Mucosa of descending colon (tissue), 3 donors: ENCODE measurements at regions not wholly inside any gene's neighbourhood (a gene's known extent, or its start where the extent isn't known, plus 50 kb on each side); places are given as distances from the start of the nearest gene placed in this dataset.
A peak's percentile ranks its signal among the peaks of the same experiment; 100 is the strongest.

Experiments
- ATAC-seq: fragments of 200-7000 bp; cut with Tn5 transposase; one replicate; pipeline ENCODE4 v1.9.1; 2020; ENCODE audit warnings: mild to moderate bottlenecking, moderate library complexity
- DNase-seq, 3 donors: peaks; one replicate each; pipeline ENCODE4 v3.0.0-alpha.2; 2020
- H3K36me3 ChIP-seq: fragments of 200-600 bp; one replicate; pipeline ENCODE4 v1.8.0; 2021; ENCODE audit warnings: low read depth, mild to moderate bottlenecking
- H3K4me1 ChIP-seq: fragments of 200-600 bp; one replicate; pipeline ENCODE4 v1.8.0; 2021; ENCODE audit warnings: low read depth, mild to moderate bottlenecking
- H3K4me3 ChIP-seq: fragments of 200-600 bp; one replicate; pipeline ENCODE4 v1.8.0; 2021; ENCODE audit warnings: mild to moderate bottlenecking
- H3K9me3 ChIP-seq: fragments of 200-600 bp; one replicate; pipeline ENCODE4 v1.8.0; 2021; ENCODE audit warnings: mild to moderate bottlenecking
- CTCF ChIP-seq: fragments of 200-600 bp; IDR thresholded peaks from one replicate; pipeline ENCODE4 v1.8.0; 2022; ENCODE audit warnings: antibody characterized with exemption, mild to moderate bottlenecking
- intact Hi-C, 2 donors: fragments of 100-400 bp; cut with DNase I in 1 of 2; cut with micrococcal nuclease in 1 of 2; formaldehyde crosslinking; loops; one replicate each; pipeline versions ENCODE4 v1.11.0 to v1.11.1; 2022; cut with DNase I, micrococcal nuclease
- donor health status: DM: no; HTN: no; CAD: no; lungs with moderate emphysema.
- donor health status: DM: no; HTN: no; CAD: no.
- donor health status: DM: no; HTN: yes; CAD: no.

GRCh38 chr10:93180482-93180931 lies 106.8 kb downstream of the CYP26A1 start:
- no peak for ATAC-seq
- no peaks in the 10 kb centered on the region for H3K4me1 ChIP-seq
- no peak overlapping the region for H3K4me3 ChIP-seq
- H3K36me3 ChIP-seq, result no peaks in the 10 kb centered on the region
- peak in 2 of 3 donors; percentile 16 to 31 for DNase-seq
- TF ChIP-seq CTCF, result no peak
- intact Hi-C loops, result no loop called here
- H3K9me3 ChIP-seq, result no peaks in the 10 kb centered on the region

- H3K36me3 ChIP-seq, result no peaks in the 10 kb centered on the region
- TF ChIP-seq CTCF, result no peak
- H3K9me3 ChIP-seq, result no peaks in the 10 kb centered on the region
- H3K4me3 ChIP-seq, result no peak overlapping the region
- intact Hi-C loops, result no loop called here
- ATAC-seq (no peak), DNase-seq (no peak)
- H3K4me1 ChIP-seq, result no peaks in the 10 kb centered on the region
Measured at GRCh38 chr10:93181271-93182048, 107.8 kb downstream of the CYP26A1 start.

- intact Hi-C loops, result no loop called here
Measured at GRCh38 chr10:93182049-93182327, 108.3 kb downstream of the CYP26A1 start.

GRCh38 chr10:93182790-93183189 lies 109.1 kb downstream of the CYP26A1 start:
- DNase-seq (no peak), ATAC-seq (no peak)
- TF ChIP-seq CTCF, result no peak
- no peak overlapping the region for H3K4me3 ChIP-seq
- no peaks in the 10 kb centered on the region for H3K36me3 ChIP-seq
- intact Hi-C loops, result no loop called here
- H3K9me3 ChIP-seq, result no peaks in the 10 kb centered on the region
- no peaks in the 10 kb centered on the region for H3K4me1 ChIP-seq

More at GRCh38 chr10:93182049-93182327, 108.3 kb downstream of the CYP26A1 start:
- ATAC-seq (no peak), DNase-seq (no peak)
- no peaks in the 10 kb centered on the region for H3K36me3 ChIP-seq
- no peaks in the 10 kb centered on the region for H3K4me1 ChIP-seq
- no peak overlapping the region for H3K4me3 ChIP-seq
- TF ChIP-seq CTCF, result no peak
- H3K9me3 ChIP-seq, result no peaks in the 10 kb centered on the region

GRCh38 chr10:93186653-93187052 lies 113.0 kb downstream of the CYP26A1 start:
- peaks cover 4% of the 10 kb centered on the region for H3K4me1 ChIP-seq
- H3K4me3 ChIP-seq, result no peak overlapping the region
- intact Hi-C loops, result no loop called here
- ATAC-seq, result no peak
- no peaks in the 10 kb centered on the region for H3K9me3 ChIP-seq
- no peaks in the 10 kb centered on the region for H3K36me3 ChIP-seq
- no peak for DNase-seq
- no peak for TF ChIP-seq CTCF

- Histone ChIP-seq H3K4me3 (no peak overlapping the region), H3K9me3 (no peaks in the 10 kb centered on the region), H3K4me1 (peaks cover 4% of the 10 kb centered on the region), H3K36me3 (no peaks in the 10 kb centered on the region)
- ATAC-seq, result peak; percentile 33
- no peak for DNase-seq
- no peak for TF ChIP-seq CTCF
- intact Hi-C loops, result no loop called here
Measured at GRCh38 chr10:93189944-93190343, 116.3 kb downstream of the CYP26A1 start.
